Activated naive CD8-positive, alpha-beta T cell treated with anti-CD3 and anti-CD28 coated beads, Interleukin-2, amount 50 U/mL, for 16 hours (primary cell): ENCODE measurements at regions not wholly inside any gene's neighbourhood (a gene's known extent, or its start where the extent isn't known, plus 50 kb on each side); places are given as distances from the start of the nearest gene placed in this dataset.
"Not testable (repeated sequence)": the region's sequence is repeated elsewhere in the genome, so short reads cannot be mapped to it uniquely, and the experiment has no call there.

Experiments
- DNase-seq: peaks from one replicate; pipeline ENCODE4 v3.0.0-alpha.2; 2020; ENCODE audit warnings: low read depth, low spot score

DNA sequence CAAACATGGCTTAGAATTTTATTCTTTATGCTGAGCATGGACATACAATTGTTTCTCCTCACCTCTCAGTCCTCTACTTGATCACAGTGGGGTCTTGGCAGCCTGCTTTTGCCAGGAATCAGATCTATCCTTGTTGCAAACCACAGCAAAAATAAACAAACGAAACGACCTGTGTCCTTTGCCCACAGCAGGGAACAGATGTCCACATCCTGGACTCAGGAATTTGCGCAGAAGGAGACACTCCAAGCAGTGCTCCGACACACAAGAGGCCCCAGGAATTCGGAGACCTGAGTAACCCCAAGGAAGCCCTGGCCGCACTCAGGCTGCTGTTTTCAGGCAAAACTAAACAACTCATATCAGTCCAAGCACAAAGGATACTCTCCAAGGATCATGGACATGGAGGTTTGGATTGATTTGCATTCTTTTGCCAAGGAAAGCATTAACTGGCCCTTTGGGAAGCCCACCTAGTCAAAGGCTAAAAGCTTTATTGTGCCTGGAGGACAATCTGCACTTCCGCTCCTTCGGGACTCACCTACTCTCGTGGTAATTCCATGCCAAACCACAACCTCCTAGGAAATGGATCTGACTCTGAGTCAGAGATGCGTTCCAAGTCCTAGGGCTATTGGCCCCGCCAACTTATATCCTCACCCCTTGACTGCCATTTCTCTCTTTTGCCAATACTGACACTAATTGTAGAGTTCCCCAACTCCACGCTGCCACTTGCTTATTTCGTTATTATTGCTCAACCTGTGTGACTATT lies 271.1 kb upstream of the CDH11 start:
- no peak for DNase-seq

DNA sequence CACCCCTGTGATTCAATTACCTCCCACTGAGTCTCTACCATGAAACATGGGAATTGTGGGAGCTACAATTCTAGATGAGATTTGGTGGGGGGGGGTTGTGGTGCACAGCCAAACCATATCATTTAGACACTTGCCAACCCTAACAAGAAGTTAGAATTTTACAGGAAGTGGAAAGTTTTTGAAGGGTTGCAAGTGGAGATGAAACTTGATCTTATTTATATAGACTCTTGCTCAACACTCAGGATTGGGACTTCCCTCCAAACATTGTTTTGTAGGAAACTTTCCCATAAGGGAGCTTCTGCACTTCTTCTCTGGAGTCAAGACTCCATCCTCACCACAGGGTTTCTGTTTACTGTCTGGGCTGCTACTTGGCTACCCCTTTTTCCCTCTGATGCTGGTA lies 266.7 kb upstream of the CDH11 start:
- no peak for DNase-seq

DNA sequence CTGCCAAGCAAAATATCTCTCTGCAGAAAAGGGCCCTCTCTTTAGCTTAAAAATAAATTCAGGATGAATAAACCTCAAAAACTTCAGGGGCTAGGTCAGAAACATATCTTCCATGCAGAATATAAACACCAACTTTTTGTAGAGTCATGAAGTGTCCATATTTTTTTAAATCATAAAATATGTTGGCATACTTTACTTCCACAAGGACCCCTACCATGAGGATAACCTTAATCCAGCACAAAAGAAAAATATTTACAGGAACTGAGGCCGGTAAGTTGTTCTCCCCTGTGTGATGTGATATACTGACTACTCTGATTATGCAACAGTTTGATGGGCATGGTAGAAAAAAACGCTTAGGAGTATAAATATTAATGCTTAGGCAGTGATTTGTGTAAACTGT lies 264.8 kb upstream of the CDH11 start:
- DNase-seq = no peak

DNA sequence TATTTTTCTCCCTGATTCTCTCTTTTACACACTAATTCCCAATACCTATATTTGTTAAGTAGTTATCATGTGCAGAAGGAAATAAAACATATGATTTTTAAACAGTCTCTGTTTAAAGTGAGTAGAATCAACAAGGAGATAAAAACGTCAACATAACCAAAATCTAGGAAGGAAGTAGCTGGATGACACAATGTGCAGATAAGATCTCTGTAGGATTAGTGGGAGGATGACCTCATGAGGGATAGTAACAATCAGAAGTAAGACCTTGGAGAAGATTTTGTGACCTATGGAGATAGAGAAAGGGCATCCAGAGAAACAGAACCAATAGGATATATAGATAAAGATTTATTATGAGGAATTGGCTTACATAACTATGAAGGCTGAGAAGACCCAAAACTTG lies 262.6 kb upstream of the CDH11 start:
- no peak for DNase-seq

DNA sequence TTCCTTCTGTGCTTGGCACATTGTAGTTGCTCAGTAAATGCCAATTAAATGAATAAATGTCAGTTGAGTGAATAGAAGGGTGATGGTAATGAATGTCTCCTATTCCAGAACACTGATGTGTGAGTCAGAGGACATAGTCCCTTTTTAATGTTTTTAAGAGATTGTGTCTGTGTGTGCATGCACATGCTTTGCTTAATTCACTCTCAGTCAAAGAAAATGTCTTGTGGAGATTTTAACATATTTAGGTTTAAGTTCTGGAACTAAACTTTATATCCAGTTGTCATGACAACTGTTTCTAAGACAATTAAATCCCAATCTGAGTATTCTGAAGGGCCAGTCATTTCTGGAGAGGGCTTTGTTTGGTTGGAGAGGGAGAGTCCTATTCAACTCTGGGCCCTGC lies 255.3 kb upstream of the CDH11 start:
- DNase-seq = no peak

DNA sequence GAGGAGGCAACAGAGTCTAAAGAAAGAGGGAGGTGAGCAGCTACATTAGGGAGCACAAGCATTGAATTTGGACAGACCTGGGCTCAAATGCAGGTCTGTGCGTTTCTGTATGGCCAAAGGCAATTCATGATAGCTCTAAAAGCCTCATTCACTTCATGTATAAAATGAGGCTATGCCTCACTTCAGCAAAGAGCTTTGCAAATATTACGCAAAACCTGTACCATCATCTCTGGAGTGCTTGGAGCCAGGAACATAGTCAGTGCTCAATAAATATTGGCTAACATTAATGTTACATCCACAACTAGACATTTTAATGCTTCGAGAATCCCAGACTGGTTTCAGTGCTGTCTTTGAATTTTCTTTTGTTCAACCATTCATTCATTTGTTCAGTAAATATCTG lies 254.7 kb upstream of the CDH11 start:
- DNase-seq = no peak

DNA sequence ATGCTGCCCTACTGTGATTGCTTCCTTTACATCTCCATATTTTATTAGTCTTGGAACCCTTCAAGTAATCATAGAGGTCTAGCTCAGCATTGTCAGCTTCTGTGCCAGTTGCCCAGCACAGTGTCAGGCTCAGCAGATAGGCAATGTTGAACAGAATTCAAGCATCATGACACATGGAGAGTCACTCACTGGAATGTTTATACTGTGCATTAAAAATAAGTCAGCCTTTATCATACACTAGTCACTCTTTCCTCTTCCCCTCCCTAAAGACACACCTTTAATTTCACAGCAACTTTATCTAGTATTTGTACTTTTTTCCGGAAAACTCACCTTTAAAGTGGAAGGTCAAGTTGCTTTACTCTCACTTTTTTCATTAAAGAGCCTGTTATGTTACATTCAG lies 253.8 kb upstream of the CDH11 start:
- no peak for DNase-seq

DNA sequence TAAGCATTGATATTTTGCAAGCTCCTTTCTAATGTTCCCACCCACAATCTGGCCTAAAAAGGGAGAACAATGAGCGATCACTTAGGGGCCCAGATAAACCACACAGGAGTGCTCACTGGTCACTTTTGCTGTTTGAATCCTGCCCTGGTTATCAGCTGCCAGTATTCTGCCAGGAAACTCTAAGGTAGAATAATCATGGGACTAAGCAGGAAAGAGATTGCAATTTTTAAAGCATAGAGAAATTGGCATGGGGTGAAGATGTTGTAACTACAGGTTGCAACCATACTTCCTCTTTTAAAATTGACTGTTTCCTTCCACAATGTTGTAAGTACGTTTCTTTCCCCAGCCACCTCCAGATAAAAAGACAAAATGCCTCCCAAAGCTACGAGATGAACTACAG lies 251.2 kb upstream of the CDH11 start:
- no peak for DNase-seq

DNA sequence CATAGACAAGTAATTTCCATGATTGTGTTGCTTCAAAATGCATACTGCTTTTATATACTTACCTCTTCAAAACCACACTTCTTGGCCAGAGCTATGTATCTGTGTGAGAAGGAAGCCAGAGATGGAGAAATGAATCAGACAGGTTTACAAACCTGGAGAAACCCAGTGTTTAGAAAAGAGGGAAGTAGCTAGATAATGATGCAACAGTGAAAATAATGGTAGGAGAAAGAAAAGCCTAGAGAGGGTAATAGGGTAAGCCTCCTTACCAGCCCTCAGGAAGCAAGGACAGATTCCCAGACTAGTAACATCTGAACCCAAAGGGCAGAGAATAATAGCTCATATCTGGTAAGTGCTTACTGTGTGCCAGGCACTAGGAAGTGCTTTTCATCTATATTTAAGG lies 250.3 kb upstream of the CDH11 start:
- no peak for DNase-seq

DNA sequence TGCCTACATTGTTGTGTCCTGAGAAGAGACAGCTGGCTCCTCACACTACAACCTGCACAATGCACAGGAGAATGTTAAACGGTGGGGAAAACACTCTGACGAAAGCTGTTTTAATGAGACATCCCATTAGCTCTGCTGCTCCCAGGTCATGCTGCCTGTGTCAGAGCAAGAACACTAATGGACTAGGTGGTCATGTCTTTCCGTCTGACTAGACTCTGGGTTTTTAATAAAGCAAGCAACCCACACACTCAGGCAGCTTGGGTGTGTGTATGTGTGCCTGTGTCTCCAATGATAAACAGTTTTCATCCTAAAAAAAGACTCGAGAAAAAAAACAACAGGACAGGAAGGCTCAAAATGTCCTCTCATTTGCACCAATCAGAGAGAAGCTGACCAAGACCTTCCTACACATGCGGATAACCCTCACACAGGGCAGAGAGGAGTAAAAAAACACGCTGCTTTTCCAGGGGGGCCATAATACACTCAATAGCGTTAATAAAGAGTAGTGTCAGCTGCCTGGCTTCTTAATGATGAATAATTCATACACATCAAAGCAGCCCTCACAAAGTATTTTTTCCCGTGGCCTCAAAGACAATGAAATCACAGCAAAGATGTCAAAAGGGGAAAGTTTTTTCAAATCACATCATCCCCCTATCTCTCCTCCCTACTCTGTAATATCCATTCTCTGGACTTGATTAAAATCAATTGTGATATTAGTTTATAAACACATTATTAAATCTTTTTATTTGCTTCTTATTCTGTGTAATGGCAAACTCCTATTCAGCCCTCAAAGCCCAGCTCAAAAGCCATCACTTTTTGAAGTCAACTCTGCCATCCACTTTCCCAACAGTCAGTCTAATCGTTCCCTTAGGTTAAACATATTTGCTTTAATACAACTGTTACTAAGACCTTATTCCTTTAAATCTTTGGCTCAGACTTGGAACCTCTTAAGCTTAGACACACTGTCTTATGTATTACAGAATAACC lies 244.2 kb upstream of the CDH11 start:
- DNase-seq = no peak

DNA sequence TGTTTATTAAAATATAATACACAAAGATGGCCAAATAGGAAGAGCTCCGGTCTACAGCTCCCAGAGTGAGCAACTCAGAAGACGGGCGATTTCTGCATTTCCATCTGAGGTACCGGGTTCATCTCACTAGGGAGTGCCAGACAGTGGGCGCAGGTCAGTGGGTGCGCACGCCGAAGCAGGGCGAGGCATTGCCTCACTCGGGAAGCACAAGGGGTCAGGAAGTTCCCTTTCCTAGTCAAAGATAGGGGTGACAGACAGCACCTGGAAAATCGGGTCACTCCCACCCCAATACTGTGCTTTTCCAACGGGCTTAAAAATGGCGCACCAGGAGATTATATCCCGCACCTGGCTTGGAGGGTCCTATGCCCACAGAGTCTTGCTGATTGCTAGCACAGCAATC lies 234.9 kb upstream of the CDH11 start:
- not testable (repeated sequence) for DNase-seq

DNA sequence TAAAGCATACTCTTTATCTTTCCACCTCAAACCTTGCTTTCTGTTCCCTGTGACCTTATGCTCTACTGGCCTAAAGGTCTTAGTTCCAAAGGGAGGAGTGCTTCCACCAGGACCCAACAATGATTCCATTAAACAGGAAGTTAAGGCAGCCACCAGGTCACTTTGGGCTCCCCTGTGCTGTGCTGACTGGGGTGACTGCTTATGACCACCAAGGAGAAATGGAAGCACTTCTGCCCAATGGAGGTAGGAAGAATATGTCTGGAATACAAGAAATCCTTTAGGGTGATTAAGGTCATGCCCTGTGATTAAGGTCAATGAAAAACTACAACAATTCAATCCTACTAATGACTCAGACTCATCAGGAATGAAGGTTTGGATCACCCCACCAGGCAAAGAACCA lies 233.8 kb upstream of the CDH11 start:
- DNase-seq = no peak

DNA sequence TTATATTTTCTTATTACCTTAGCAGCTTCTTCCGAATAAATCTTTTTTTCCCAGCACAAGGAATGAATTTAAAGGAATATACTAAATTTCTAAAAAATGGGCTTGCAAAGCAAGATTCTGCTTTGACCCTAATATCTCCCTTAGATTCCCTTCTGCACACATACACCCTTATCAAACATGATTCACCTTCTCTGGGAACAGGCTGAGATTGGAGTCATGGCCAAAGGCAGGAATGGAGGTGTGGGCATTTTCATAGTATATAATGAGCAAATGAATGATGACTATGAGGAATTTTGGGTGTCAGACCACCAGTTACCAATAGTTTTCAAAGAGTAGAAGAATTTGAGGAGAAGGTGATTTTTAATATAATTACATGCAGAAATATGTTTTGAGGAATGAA lies 231.3 kb upstream of the CDH11 start:
- DNase-seq = no peak

DNA sequence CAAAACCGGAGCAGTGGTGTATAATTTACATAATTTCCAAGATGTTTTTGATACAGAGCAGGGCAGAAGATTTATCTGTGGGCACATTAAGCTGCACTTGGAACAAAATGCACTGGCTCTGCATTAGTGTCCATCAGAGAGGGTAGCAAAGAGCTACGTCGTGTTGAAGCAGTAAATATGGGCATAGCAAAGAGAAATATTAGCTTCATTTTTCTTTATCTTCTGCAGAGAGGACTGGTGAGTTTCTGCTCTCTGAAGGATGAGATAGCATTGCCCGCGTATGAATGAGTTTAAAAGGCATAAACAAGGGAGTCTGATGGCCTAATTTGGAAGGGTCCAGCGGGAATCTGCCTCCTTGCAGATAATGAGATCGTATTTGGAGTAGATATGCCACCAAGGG lies 227.8 kb upstream of the CDH11 start:
- DNase-seq = no peak

DNA sequence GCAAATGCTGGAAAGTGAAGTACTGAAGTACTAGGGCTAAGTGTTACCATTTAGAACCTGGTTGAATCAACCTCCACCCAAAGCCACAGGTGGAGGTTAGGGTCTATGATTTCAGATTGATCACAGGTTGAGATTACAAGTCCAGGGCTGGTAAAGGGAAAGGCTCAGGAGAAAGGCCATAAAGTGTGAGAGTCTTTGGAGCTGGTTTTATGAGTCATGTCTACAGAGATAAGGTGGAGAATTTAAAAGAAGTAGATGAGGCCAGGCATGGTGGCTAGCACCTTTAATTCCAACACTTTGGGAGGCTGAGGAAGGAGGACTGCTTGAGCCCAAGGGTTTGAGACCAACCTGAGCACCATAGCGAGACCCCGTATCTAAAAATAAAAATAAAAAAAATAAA lies 221.7 kb upstream of the CDH11 start:
- DNase-seq = no peak

DNA sequence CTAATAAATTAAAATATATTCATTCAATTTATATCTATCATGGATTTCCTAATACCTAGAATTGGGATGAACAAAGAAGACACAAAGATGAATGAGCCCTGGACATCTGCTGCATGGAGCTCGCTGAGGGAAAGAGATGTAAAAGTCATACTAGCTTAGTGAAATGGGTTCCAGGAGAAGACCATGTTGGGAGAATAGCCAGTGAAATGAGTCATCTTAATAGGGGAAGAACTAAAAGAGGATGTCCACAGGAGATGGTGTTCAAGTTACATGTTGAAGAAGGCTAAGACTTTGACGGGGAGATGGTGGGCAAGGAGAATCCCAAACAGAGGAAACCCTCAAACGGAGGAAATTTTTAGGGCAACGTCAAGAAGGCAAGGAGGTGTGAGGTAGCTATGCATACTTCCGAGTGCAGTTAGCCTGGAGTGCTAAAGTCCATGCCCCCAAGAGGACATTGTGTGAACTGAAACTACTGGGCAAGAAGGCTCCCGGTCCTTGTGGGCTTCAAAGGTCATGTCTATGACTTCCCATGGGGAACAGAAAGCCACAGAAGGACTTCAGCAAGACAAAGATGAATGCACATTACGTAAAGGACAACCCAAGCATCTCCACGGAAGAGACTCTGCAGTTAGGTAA lies 220.5 kb upstream of the CDH11 start:
- no peak for DNase-seq

DNA sequence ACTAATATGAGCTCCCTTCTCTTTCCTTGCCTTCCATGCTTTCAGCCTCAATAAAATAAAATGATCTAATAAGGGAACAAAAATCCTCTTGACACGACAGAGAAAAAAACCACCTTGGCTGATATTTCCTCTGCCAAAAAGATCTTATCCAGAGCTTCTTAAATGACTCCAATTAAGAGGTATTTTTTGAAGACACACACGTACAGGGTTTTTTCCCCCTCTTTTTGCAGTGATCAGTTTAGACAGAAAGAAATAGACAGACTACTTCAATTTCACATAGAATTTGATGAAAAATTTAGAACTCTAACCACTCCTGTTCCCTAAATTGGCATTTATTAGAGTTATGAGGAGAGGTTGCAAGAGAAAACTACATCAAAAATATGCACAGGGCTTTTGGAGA lies 217.2 kb upstream of the CDH11 start:
- no peak for DNase-seq

DNA sequence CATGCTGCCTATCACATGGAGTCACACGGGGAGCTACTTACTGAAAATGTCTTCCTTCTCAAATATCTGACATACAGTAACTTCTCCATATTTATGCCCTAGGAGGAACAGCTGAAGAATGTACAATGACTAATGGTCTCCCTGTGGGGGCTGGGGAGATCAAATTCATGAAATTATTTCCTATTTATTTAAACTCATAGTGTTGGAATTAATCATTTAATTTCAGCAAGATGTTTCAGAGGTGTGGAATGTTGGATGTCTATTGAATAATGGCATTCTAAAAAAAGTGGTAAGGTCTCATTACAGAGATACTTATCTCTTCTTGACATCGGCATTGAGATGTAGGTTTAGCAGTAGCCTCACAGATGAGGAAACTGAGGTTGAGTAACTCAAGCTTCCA lies 214.3 kb upstream of the CDH11 start:
- DNase-seq = no peak

DNA sequence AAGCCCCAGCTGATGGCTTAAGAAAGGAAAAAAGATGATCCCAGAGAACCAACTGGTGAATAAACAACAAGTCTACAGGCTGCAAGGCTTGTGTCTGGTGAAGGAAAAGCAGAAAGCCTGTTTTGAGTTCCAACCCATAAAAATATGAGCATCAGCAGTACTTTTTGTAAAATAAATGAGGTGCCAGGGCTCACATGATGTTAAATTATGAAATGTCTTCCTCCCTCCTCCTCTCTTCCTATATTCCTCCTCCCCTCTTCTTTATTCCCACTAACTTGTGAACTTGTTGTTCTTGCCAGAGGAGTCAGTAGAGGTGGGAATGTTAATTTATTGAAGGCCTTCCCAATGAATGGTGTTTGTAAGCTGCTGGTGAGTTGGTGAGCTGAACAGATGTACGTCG lies 212.2 kb upstream of the CDH11 start:
- no peak for DNase-seq

DNA sequence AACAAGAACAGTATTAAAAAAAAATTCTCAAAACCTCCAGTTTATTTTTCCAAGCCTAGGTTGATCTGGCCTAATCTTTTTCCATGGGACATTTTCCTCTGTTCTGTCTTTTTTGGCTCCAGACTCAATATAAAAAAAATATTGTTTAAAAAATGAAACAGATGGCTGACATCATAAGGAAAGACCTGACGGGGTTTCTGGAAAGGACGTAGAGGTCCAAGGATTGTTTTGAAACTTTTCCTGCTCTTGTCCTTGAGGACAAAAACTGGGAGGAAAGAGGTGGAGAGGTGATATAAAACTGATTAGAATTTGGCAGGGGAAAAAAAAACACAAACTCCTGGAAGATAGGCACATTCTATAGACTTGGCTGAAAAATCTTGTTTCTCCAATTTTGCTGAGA lies 211.4 kb upstream of the CDH11 start:
- no peak for DNase-seq

DNA sequence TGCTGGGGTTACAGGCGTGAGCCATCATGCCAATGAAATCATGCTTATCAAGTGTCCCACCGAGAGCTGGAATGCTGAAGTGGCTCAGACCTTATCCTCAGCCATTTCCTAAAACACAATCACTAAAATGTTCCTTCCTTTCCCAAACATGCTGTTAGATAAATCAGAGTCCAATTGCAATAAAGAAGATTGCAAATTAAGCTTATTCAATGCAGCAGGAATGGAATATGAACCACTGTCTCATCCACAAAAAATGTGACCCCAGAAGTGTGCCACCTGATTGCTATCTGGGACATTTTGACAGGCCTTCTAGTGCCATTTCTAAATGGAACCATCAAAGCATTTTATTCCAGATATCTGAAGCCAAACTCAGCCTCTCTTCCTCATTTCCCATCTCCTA lies 205.5 kb upstream of the CDH11 start:
- DNase-seq = no peak

DNA sequence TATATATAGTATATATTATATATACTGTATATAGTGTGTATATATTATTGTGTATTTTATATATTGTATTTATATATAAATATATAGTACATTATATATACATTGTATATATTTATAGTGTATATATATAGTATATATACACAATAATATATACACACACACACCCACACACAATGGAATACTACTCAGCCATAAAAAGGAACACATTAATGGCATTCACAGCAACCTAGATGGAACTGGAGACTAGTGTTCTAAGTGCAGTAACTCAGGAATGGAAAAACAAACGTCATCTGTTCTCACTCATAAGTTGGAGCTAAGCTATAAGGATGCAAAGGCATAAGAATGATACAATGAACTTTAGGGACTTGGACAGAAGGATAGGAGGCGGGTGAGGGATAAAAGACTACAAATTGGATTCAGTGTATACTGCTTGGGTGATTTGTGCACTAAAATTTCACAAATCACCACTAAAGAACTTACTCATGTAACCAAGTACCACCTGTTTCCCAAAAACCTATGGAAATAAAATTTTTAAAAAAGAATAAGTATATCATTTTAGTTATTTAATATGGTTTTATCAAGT lies 201.9 kb upstream of the CDH11 start:
- no peak for DNase-seq
